ENCODE measurements at regions not wholly inside any gene's neighbourhood (a gene's known extent, or its start where the extent isn't known, plus 50 kb on each side); places are given as distances from the start of the nearest gene placed in this dataset.

- TF ChIP-seq CTCF (IDR thresholded peaks at IDR 0.05; ENCODE audit: low read depth, low read length) (no peak), EZH2phosphoT487 (IDR thresholded peaks at IDR 0.05; ENCODE audit: low read depth) (no peak)
Measured at GRCh38 chr3:84634668-84635067, 324.1 kb upstream of the CADM2 start.
